Caco-2 (cell line): ENCODE measurements at regions not wholly inside any gene's neighbourhood (a gene's known extent, or its start where the extent isn't known, plus 50 kb on each side); places are given as distances from the start of the nearest gene placed in this dataset.

ENCODE experiments used
- BruUV-seq: library from RNA; stranded (reverse); fragments of 400-500 nt; replicated peaks from 2 replicates; lab custom pipeline; 2021; lab: Mats Ljungman, UMichigan
- CTCF ChIA-PET: fragments of 300-600 bp; sonication (Branson Sonifier 250); formaldehyde crosslinking; loops from one replicate; lab custom pipeline; 2022; ENCODE audit warnings: antibody characterized with exemption; lab: Charles Lee
- POLR2A ChIA-PET: fragments of 300-600 bp; sonication (Branson Sonifier 250); formaldehyde crosslinking; loops from one replicate; lab custom pipeline; 2022; ENCODE audit warnings: antibody characterized with exemption; lab: Charles Lee
- DNase-seq, 2 experiments: peaks; one replicate each; pipeline versions ENCODE4 v3.0.0 to v3.0.0-alpha.2; 2020 to 2022
- H3K27me3 ChIP-seq: replicated peaks from 2 replicates; pipeline ENCODE4 v1.6.0; 2011; ENCODE audit warnings: low read length; ENCODE audit not compliant: control insufficient read depth, insufficient read depth
- H3K36me3 ChIP-seq: 2 replicates; pipeline ENCODE4 v1.5.1; 2011; ENCODE audit warnings: low read length; ENCODE audit not compliant: control insufficient read depth, insufficient read depth
- H3K4me1 ChIP-seq: fragments of 250-450 bp; sonication (Bioruptor Pico); 2 replicates; pipeline ENCODE4 v1.5.1; 2020; ENCODE audit warnings: mild to moderate bottlenecking
- H3K4me3 ChIP-seq: 2 replicates; pipeline ENCODE4 v1.5.1; 2011; ENCODE audit warnings: low read depth, mild to moderate bottlenecking, control low read depth, low read length
- H3K9me3 ChIP-seq: fragments of 250-450 bp; sonication (Bioruptor Pico); 2 replicates; pipeline ENCODE4 v1.5.1; 2020; ENCODE audit warnings: mild to moderate bottlenecking, moderate library complexity
- H3K27ac Mint-ChIP-seq: one replicate; pipeline ENCODE4 v1.8.0; 2022; ENCODE audit warnings: mixed read lengths; ENCODE audit not compliant: unreplicated experiment
- H3K27me3 Mint-ChIP-seq: one replicate; pipeline ENCODE4 v1.8.0; 2022; ENCODE audit warnings: mixed read lengths; ENCODE audit not compliant: insufficient read depth, unreplicated experiment
- H3K36me3 Mint-ChIP-seq: one replicate; pipeline ENCODE4 v1.8.0; 2022; ENCODE audit warnings: mild to moderate bottlenecking, mixed read lengths; ENCODE audit not compliant: insufficient read depth, unreplicated experiment
- H3K4me1 Mint-ChIP-seq: one replicate; pipeline ENCODE4 v1.8.0; 2022; ENCODE audit warnings: low read depth, mixed read lengths; ENCODE audit not compliant: unreplicated experiment
- H3K4me3 Mint-ChIP-seq: one replicate; pipeline ENCODE4 v1.8.0; 2022; ENCODE audit warnings: mild to moderate bottlenecking, moderate library complexity, mixed read lengths; ENCODE audit not compliant: unreplicated experiment
- H3K9me3 Mint-ChIP-seq: one replicate; pipeline ENCODE4 v1.8.0; 2022; ENCODE audit warnings: mixed read lengths; ENCODE audit not compliant: unreplicated experiment
- intact Hi-C: fragments of 100-400 bp; cut with micrococcal nuclease; formaldehyde crosslinking; loops from one replicate; pipeline ENCODE4 v1.10.0; 2022; ENCODE audit not compliant: unreplicated experiment
- TF ChIP-seq, protein P1 (sequence below), 2 experiments: fragments of 200-600 bp in 1 of 2; IDR thresholded peaks; 1 replicate in 1 of 2; 2 replicates in 1 of 2; pipeline versions ENCODE4 v1.5.1 to v1.8.0; 2011 to 2022; ENCODE audit warnings: antibody characterized with exemption in 1 of 2, control low read depth in 1 of 2, inconsistent platforms in 1 of 2, low read depth in 1 of 2, low read length in 1 of 2, mild to moderate bottlenecking in 1 of 2, moderate library complexity in 1 of 2; ENCODE audit not compliant: insufficient read depth in 1 of 2, severe bottlenecking in 1 of 2, unreplicated experiment in 1 of 2

DNA sequence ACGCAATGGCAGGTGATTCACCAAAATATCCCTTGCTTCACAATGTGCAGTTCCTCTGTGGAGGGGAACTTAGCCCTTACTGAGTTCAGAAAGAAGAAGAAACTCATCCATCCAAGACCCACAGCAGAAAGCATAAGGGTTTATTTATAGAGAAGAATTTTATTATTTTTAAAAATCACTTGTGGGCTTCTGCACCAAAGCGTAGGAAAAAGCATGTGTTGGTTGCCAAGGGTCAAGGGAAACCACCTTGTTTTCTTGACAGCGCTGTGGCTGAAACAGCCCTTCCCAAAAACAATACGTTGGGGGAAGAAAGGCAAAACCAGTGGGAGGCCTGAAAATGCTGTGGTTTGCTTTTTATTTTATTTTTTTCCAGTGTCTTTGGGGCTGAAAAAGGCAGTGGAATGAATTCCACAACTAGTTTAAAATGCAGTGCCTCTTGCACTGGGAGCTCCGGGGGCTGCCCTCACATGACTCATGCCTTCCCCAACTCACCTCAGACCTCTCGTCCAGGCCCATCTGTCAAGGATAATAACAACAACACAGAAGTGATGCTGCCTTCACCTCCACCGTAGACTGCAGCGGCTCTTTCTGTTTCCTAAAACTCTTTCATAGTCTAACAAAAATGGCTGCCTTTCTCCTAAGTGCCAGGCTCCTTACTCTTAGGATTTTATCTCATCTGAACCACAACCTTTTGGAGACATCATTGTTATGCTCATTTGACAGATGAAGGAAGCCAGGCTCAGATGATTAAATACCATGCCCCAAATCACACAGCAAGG lies 224.2 kb upstream of the JUN start:
- Histone ChIP-seq H3K4me1 (no peaks in the 10 kb centered on the region), H3K9me3 (no peaks in the 10 kb centered on the region), H3K36me3 (no peaks in the 10 kb centered on the region), H3K4me3 (no peak overlapping the region), H3K27me3 (no peaks in the 10 kb centered on the region)
- Mint-ChIP-seq H3K9me3 (no peaks in the 10 kb centered on the region), H3K4me3 (no peak overlapping the region), H3K27me3 (no peaks in the 10 kb centered on the region), H3K4me1 (no peaks in the 10 kb centered on the region), H3K27ac (no peak overlapping the region), H3K36me3 (no peaks in the 10 kb centered on the region)
- TF ChIP-seq, protein P1, sequence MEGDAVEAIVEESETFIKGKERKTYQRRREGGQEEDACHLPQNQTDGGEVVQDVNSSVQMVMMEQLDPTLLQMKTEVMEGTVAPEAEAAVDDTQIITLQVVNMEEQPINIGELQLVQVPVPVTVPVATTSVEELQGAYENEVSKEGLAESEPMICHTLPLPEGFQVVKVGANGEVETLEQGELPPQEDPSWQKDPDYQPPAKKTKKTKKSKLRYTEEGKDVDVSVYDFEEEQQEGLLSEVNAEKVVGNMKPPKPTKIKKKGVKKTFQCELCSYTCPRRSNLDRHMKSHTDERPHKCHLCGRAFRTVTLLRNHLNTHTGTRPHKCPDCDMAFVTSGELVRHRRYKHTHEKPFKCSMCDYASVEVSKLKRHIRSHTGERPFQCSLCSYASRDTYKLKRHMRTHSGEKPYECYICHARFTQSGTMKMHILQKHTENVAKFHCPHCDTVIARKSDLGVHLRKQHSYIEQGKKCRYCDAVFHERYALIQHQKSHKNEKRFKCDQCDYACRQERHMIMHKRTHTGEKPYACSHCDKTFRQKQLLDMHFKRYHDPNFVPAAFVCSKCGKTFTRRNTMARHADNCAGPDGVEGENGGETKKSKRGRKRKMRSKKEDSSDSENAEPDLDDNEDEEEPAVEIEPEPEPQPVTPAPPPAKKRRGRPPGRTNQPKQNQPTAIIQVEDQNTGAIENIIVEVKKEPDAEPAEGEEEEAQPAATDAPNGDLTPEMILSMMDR (IDR thresholded peaks at IDR 0.05; ENCODE audit: insufficient read depth in 1 of 2, low read depth in 1 of 2, low read length in 1 of 2, severe bottlenecking in 1 of 2, unreplicated experiment in 1 of 2) = no peak
- intact Hi-C loops = no loop called here
- ChIA-PET CTCF (no interaction called here), POLR2A (interaction anchor here (0.6 kb wide), 1 partner anchor 76 kb away, joined by 3 read pairs; no protein-coding TSS in a partner anchor)
- no TSS peak for BruUV-seq
- no peak for DNase-seq

GRCh38 chr1:59008599-59009347 lies 224.9 kb upstream of the JUN start:
- Mint-ChIP-seq H3K27ac (no peak overlapping the region), H3K36me3 (no peaks in the 10 kb centered on the region), H3K9me3 (no peaks in the 10 kb centered on the region), H3K4me3 (no peak overlapping the region), H3K27me3 (no peaks in the 10 kb centered on the region), H3K4me1 (no peaks in the 10 kb centered on the region)
- Histone ChIP-seq H3K9me3 (no peaks in the 10 kb centered on the region), H3K36me3 (no peaks in the 10 kb centered on the region), H3K4me1 (no peaks in the 10 kb centered on the region), H3K27me3 (no peaks in the 10 kb centered on the region), H3K4me3 (no peak overlapping the region)
- no peak for DNase-seq
- ChIA-PET CTCF (no interaction called here), POLR2A (interaction anchor here (0.6 kb wide), 1 partner anchor 75 kb away, joined by 3 read pairs; no protein-coding TSS in a partner anchor)
- no TSS peak for BruUV-seq
- TF ChIP-seq, protein P1 (IDR thresholded peaks at IDR 0.05; ENCODE audit: insufficient read depth in 1 of 2, low read depth in 1 of 2, low read length in 1 of 2, severe bottlenecking in 1 of 2, unreplicated experiment in 1 of 2) = no peak
- intact Hi-C loops = no loop called here

DNA sequence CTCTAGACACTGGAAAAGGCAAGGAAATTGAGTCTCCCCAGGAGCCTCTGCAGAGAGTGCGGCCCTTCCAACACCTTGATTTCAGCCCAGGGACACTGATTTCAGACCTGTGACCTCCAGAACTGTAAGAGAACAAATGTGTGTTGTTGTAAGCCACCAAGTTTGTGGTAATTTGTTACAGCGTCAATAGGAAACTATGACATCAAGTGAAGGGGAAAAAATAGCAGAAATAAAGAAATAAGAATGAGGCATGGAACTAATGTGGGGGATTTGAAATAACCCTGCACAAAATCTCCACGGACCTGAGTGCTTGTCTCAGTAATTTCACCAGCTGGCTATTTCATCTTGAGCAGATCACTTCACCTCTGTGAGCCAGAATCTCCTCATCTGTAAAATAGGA lies 227.8 kb upstream of the JUN start:
- H3K4me3 ChIP-seq = no peak overlapping the region
- no peak for DNase-seq
- H3K27me3 ChIP-seq = no peaks in the 10 kb centered on the region
- H3K27me3 Mint-ChIP-seq = no peaks in the 10 kb centered on the region
- intact Hi-C loops = no loop called here
- TF ChIP-seq, protein P1 (IDR thresholded peaks at IDR 0.05; ENCODE audit: insufficient read depth in 1 of 2, low read depth in 1 of 2, low read length in 1 of 2, severe bottlenecking in 1 of 2, unreplicated experiment in 1 of 2) = no peak
- H3K4me3 Mint-ChIP-seq = no peak overlapping the region
- POLR2A ChIA-PET = no interaction called here
- H3K36me3 Mint-ChIP-seq = no peaks in the 10 kb centered on the region
- no peaks in the 10 kb centered on the region for H3K4me1 ChIP-seq
- H3K9me3 ChIP-seq = no peaks in the 10 kb centered on the region
- no peak overlapping the region for H3K27ac Mint-ChIP-seq
- H3K4me1 Mint-ChIP-seq = no peaks in the 10 kb centered on the region
- no peaks in the 10 kb centered on the region for H3K36me3 ChIP-seq
- CTCF ChIA-PET = no interaction called here
- no peaks in the 10 kb centered on the region for H3K9me3 Mint-ChIP-seq
- no TSS peak for BruUV-seq
